ENCODE measurements at regions not wholly inside any gene's neighbourhood (a gene's known extent, or its start where the extent isn't known, plus 50 kb on each side); places are given as distances from the start of the nearest gene placed in this dataset.

GRCh38 chr22:48902983-48903650, 924.6 kb downstream of the BRD1 start (continued):
- TF ChIP-seq ZGPAT (CRISPR knock-in tag; IDR thresholded peaks at IDR 0.05), result no peak
- no peak for TF ChIP-seq ZNF142 (CRISPR knock-in tag; IDR thresholded peaks at IDR 0.05)
- no peak for TF ChIP-seq ZNF83 (CRISPR knock-in tag; IDR thresholded peaks at IDR 0.05; ENCODE audit: borderline replicate concordance)
- no peak for TF ChIP-seq ZFYVE20 (CRISPR knock-in tag; IDR thresholded peaks at IDR 0.05; ENCODE audit: borderline replicate concordance, low read depth)
- TF ChIP-seq DRAP1 (CRISPR knock-in tag; IDR thresholded peaks at IDR 0.05), result no peak
- no peak for TF ChIP-seq SNAPC4 (CRISPR knock-in tag; IDR thresholded peaks at IDR 0.05)
- TF ChIP-seq ZNF782 (CRISPR knock-in tag; IDR thresholded peaks at IDR 0.05; ENCODE audit: borderline replicate concordance), result no peak
- TF ChIP-seq SNAPC5 (CRISPR knock-in tag; IDR thresholded peaks at IDR 0.05; ENCODE audit: borderline replicate concordance), result no peak
- no peak for TF ChIP-seq CREB3 (CRISPR knock-in tag; IDR thresholded peaks at IDR 0.05)
- TF ChIP-seq ZNF614 (CRISPR knock-in tag; IDR thresholded peaks at IDR 0.05; ENCODE audit: borderline replicate concordance), result no peak

Data from HepG2 (cell line).